H1 (cell line): ENCODE measurements at regions not wholly inside any gene's neighbourhood (a gene's known extent, or its start where the extent isn't known, plus 50 kb on each side); places are given as distances from the start of the nearest gene placed in this dataset.

ENCODE experiments used
- CBX5 ChIP-seq: fragments of 300-800, 300-1000 bp; sonication (generic); IDR thresholded peaks from 2 replicates; pipeline ENCODE4 v1.7.1; 2016; ENCODE audit warnings: antibody characterized with exemption, low read length, low read depth
- EZH2 ChIP-seq: fragments of 200-600 bp; sonication (generic); IDR thresholded peaks from 2 replicates; pipeline ENCODE4 v1.7.1; 2012; ENCODE audit warnings: low read depth, mild to moderate bottlenecking, moderate library complexity, low read length, inconsistent platforms; ENCODE audit not compliant: severe bottlenecking
- KDM1A ChIP-seq: fragments of 200-600, 300-600 bp; sonication (generic); IDR thresholded peaks from 2 replicates; pipeline ENCODE4 v1.7.1; 2016; ENCODE audit warnings: mild to moderate bottlenecking, low read length, borderline replicate concordance
- POLR2AphosphoS5 ChIP-seq: IDR thresholded peaks from 2 replicates; pipeline ENCODE4 v1.6.1; 2011; ENCODE audit warnings: low read depth, low read length

DNA sequence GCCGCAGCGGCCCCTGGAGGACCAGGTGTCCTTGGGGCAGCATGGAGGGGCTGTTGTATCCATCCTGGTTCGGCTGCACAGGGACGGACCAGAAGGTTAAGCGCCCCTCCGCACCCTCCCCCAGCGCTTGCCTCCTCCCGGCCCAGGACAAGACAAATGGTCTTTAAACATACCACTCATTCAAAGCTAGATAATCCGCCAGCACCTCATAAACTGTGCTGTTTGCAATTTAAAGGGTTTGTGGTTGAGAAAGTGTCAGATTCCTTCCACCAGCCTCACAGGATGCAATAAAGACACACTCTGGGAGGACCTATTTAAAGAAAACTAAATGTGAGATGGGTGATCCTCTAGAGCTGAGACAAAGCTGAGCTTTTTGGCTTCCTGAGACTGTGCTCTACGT lies 426.2 kb upstream of the EEF2KMT start:
- TF ChIP-seq POLR2AphosphoS5 (no peak), EZH2 (no peak), KDM1A (no peak), CBX5 (no peak)
